ENCODE measurements at regions not wholly inside any gene's neighbourhood (a gene's known extent, or its start where the extent isn't known, plus 50 kb on each side); places are given as distances from the start of the nearest gene placed in this dataset.

- no peak for DNase-seq
Observed at GRCh38 chr4:11801466-11802446, 373.1 kb upstream of the HS3ST1 start.

GRCh38 chr4:11799196-11799595 lies 370.5 kb upstream of the HS3ST1 start:
- no peak for DNase-seq

- no peak for DNase-seq
Observed at GRCh38 chr4:11791797-11792196, 363.1 kb upstream of the HS3ST1 start.

GRCh38 chr4:11790230-11790629 lies 361.5 kb upstream of the HS3ST1 start:
- DNase-seq: no peak

- no peak for DNase-seq
Observed at GRCh38 chr4:11783588-11783987, 354.9 kb upstream of the HS3ST1 start.

GRCh38 chr4:11782859-11783258 lies 354.2 kb upstream of the HS3ST1 start:
- peak in 1 of 2 experiments; percentile 8 for DNase-seq

GRCh38 chr4:11777447-11777846 lies 348.8 kb upstream of the HS3ST1 start:
- DNase-seq: no peak

- DNase-seq: no peak
Observed at GRCh38 chr4:11774346-11774745, 345.7 kb upstream of the HS3ST1 start.

- DNase-seq: no peak
Observed at GRCh38 chr4:11773798-11774197, 345.1 kb upstream of the HS3ST1 start.

GRCh38 chr4:11769434-11769833 lies 340.7 kb upstream of the HS3ST1 start:
- DNase-seq: no peak

- no peak for DNase-seq
Observed at GRCh38 chr4:11768251-11768972, 339.7 kb upstream of the HS3ST1 start.

- DNase-seq: peak; percentile 28 to 35
Observed at GRCh38 chr4:11765849-11766453, 337.3 kb upstream of the HS3ST1 start.

- no peak for DNase-seq
Observed at GRCh38 chr4:11748164-11748872, 319.6 kb upstream of the HS3ST1 start.

- no peak for DNase-seq
Observed at GRCh38 chr4:11746734-11747133, 318.0 kb upstream of the HS3ST1 start.

- DNase-seq: no peak
Observed at GRCh38 chr4:11743976-11744375, 315.3 kb upstream of the HS3ST1 start.

GRCh38 chr4:11743236-11743635 lies 314.5 kb upstream of the HS3ST1 start:
- no peak for DNase-seq

GRCh38 chr4:11741190-11741652 lies 312.5 kb upstream of the HS3ST1 start:
- no peak for DNase-seq

- no peak for DNase-seq
Observed at GRCh38 chr4:11739992-11740391, 311.3 kb upstream of the HS3ST1 start.

- DNase-seq: no peak
Observed at GRCh38 chr4:11736978-11737377, 308.3 kb upstream of the HS3ST1 start.

- DNase-seq: no peak
Observed at GRCh38 chr4:11735651-11736050, 307.0 kb upstream of the HS3ST1 start.

GRCh38 chr4:11732155-11732554 lies 303.5 kb upstream of the HS3ST1 start:
- DNase-seq: no peak

GRCh38 chr4:11730545-11730944 lies 301.9 kb upstream of the HS3ST1 start:
- no peak for DNase-seq

GRCh38 chr4:11729548-11729947 lies 300.9 kb upstream of the HS3ST1 start:
- DNase-seq: no peak
